Prostate gland (tissue), 2 donors: ENCODE measurements at regions not wholly inside any gene's neighbourhood (a gene's known extent, or its start where the extent isn't known, plus 50 kb on each side); places are given as distances from the start of the nearest gene placed in this dataset.
A peak's percentile ranks its signal among the peaks of the same experiment; 100 is the strongest.

Source experiments
- CTCF ChIP-seq, 4 experiments: fragments of 200-600 bp in 2 of 4; fragments of 450-650 bp in 2 of 4; sonication (generic) in 2 of 4; IDR thresholded peaks; 1 replicate in 3 of 4; 2 replicates in 1 of 4; pipeline ENCODE4 v1.5.1; 2016 to 2019; ENCODE audit warnings: antibody characterized with exemption in 4 of 4, mild to moderate bottlenecking in 2 of 4, moderate library complexity in 2 of 4
- POLR2AphosphoS5 ChIP-seq: sonication (generic); formaldehyde crosslinking; IDR thresholded peaks from one replicate; pipeline ENCODE4 v1.6.1; 2017; ENCODE audit warnings: antibody characterized with exemption

- no peak for TF ChIP-seq CTCF (IDR thresholded peaks at IDR 0.05)
- peak; percentile 92 for TF ChIP-seq POLR2AphosphoS5
Observed at GRCh38 chr6:19463250-19463649, 373.9 kb upstream of the ID4 start.
